ENCODE measurements at regions not wholly inside any gene's neighbourhood (a gene's known extent, or its start where the extent isn't known, plus 50 kb on each side); places are given as distances from the start of the nearest gene placed in this dataset.
A peak's percentile ranks its signal among the peaks of the same experiment; 100 is the strongest.

GRCh38 chr10:63901881-63902280 is 380.7 kb downstream of the REEP3 start:
- Histone ChIP-seq H3K27ac (ENCODE audit: low read depth, low read length) (no peak overlapping the region), H3K27me3 (ENCODE audit: insufficient read depth, low read length, poor library complexity) (no peaks in the 10 kb centered on the region), H2AK5ac (ENCODE audit: low read length) (no peak overlapping the region), H3K36me3 (ENCODE audit: control insufficient read depth, insufficient read depth, low read length) (no peaks in the 10 kb centered on the region), H3K23ac (ENCODE audit: low read length) (no peak overlapping the region), H3K79me1 (ENCODE audit: low read length) (no peaks in the 10 kb centered on the region), H2BK120ac (ENCODE audit: low read depth, low read length) (no peak overlapping the region), H4K8ac (ENCODE audit: low read depth, low read length) (no peak overlapping the region), H3K79me2 (ENCODE audit: control insufficient read depth, insufficient read depth, low read length) (no peaks in the 10 kb centered on the region), H3K4me1 (ENCODE audit: control insufficient read depth, low read depth, low read length) (no peaks in the 10 kb centered on the region), H3K4me2 (ENCODE audit: low read length) (no peak overlapping the region), H4K5ac (ENCODE audit: low read length) (no peak overlapping the region), H3K9ac (ENCODE audit: low read length) (no peak overlapping the region), H3K56ac (ENCODE audit: low read length) (no peak overlapping the region), H3K4ac (ENCODE audit: low read depth, low read length) (no peak overlapping the region), H2BK15ac (replicated peaks; ENCODE audit: low read depth) (no peak overlapping the region), H2BK5ac (ENCODE audit: low read length) (no peak overlapping the region), H3K4me3 (ENCODE audit: low read length) (no peak overlapping the region), H3K18ac (ENCODE audit: low read length) (no peak overlapping the region)
- DNase-seq: peak; percentile 14
- no CpG with 5 or more reads among the region's 6 CpGs for WGBS (ENCODE audit: extremely low coverage, insufficient coverage, low lambda C conversion rate)

DNA sequence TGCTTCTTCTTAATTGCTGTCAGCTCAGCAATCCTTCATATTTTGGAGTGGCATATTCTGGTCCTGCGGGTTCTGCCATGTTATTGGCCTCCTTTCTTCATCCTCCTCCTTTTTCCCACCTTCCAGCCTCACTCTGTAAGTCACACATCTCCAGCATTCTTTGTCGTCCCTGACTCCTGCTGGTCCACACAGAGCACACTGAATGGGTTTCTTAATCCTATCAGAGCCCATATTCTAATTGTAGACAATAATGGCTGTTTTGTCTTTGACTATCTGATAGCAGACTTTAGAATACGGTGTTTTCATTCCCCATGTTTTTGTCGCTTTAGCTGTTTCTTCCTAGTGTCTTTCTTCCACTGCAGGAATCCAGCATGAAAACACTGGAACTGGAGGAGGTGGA is 389.6 kb downstream of the REEP3 start:
- Histone ChIP-seq H3K9ac (ENCODE audit: low read length) (no peak overlapping the region), H3K18ac (ENCODE audit: low read length) (no peak overlapping the region), H3K4me1 (ENCODE audit: control insufficient read depth, low read depth, low read length) (no peaks in the 10 kb centered on the region), H4K8ac (ENCODE audit: low read depth, low read length) (no peak overlapping the region), H3K27me3 (ENCODE audit: insufficient read depth, low read length, poor library complexity) (no peaks in the 10 kb centered on the region), H3K23ac (ENCODE audit: low read length) (no peak overlapping the region), H3K4me2 (ENCODE audit: low read length) (no peak overlapping the region), H4K5ac (ENCODE audit: low read length) (no peak overlapping the region), H2BK5ac (ENCODE audit: low read length) (no peak overlapping the region), H3K4ac (ENCODE audit: low read depth, low read length) (no peak overlapping the region), H2AK5ac (ENCODE audit: low read length) (no peak overlapping the region), H3K36me3 (ENCODE audit: control insufficient read depth, insufficient read depth, low read length) (no peaks in the 10 kb centered on the region), H3K27ac (ENCODE audit: low read depth, low read length) (no peak overlapping the region), H3K4me3 (ENCODE audit: low read length) (no peak overlapping the region), H2BK120ac (ENCODE audit: low read depth, low read length) (no peak overlapping the region), H3K79me2 (ENCODE audit: control insufficient read depth, insufficient read depth, low read length) (no peaks in the 10 kb centered on the region), H2BK15ac (replicated peaks; ENCODE audit: low read depth) (no peak overlapping the region), H3K79me1 (ENCODE audit: low read length) (no peaks in the 10 kb centered on the region), H3K56ac (ENCODE audit: low read length) (no peak overlapping the region)
- peak; percentile 57 for DNase-seq
- no CpG with 5 or more reads among the region's 4 CpGs for WGBS (ENCODE audit: extremely low coverage, insufficient coverage, low lambda C conversion rate)

DNA sequence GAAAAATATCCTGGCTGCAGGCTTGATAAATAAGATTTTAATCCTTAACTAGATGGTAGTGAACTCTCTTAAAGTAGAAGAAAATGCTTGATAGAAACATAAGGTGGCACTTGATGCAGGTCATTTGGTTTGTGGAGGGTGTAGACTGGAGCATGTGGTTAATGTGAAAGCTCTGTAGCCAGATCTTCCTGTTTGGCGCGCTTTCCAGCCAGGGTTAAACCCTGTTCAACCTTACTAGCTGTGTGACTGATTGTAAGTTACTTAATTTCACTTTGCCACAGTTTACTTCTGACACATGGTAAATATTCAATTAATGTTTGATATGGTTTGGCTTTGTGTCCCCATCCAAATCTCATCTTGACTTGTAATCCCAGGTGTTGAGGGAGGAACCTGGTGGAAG is 394.0 kb downstream of the REEP3 start:
- no peaks in the 10 kb centered on the region for H3K79me2 ChIP-seq (ENCODE audit: control insufficient read depth, insufficient read depth, low read length)
- no peak overlapping the region for H3K23ac ChIP-seq (ENCODE audit: low read length)
- no peak overlapping the region for H4K5ac ChIP-seq (ENCODE audit: low read length)
- peaks cover 2% of the 10 kb centered on the region for H3K4me1 ChIP-seq (ENCODE audit: control insufficient read depth, low read depth, low read length)
- H3K9ac ChIP-seq (ENCODE audit: low read length): no peak overlapping the region
- no peak overlapping the region for H2AK5ac ChIP-seq (ENCODE audit: low read length)
- no peak overlapping the region for H3K18ac ChIP-seq (ENCODE audit: low read length)
- H3K27ac ChIP-seq (ENCODE audit: low read depth, low read length): no peak overlapping the region
- no peak overlapping the region for H3K4me2 ChIP-seq (ENCODE audit: low read length)
- no peak overlapping the region for H3K4me3 ChIP-seq (ENCODE audit: low read length)
- H3K27me3 ChIP-seq (ENCODE audit: insufficient read depth, low read length, poor library complexity): no peaks in the 10 kb centered on the region
- H4K8ac ChIP-seq (ENCODE audit: low read depth, low read length): no peak overlapping the region
- no peak overlapping the region for H3K4ac ChIP-seq (ENCODE audit: low read depth, low read length)
- no peak overlapping the region for H2BK120ac ChIP-seq (ENCODE audit: low read depth, low read length)
- H3K79me1 ChIP-seq (ENCODE audit: low read length): no peaks in the 10 kb centered on the region
- no peaks in the 10 kb centered on the region for H3K36me3 ChIP-seq (ENCODE audit: control insufficient read depth, insufficient read depth, low read length)
- H3K56ac ChIP-seq (ENCODE audit: low read length): no peak overlapping the region
- H2BK5ac ChIP-seq (ENCODE audit: low read length): no peak overlapping the region
- WGBS (ENCODE audit: extremely low coverage, insufficient coverage, low lambda C conversion rate): no CpG with 5 or more reads among the region's 2 CpGs
- no peak overlapping the region for H2BK15ac ChIP-seq (replicated peaks; ENCODE audit: low read depth)
- DNase-seq: no peak

DNA sequence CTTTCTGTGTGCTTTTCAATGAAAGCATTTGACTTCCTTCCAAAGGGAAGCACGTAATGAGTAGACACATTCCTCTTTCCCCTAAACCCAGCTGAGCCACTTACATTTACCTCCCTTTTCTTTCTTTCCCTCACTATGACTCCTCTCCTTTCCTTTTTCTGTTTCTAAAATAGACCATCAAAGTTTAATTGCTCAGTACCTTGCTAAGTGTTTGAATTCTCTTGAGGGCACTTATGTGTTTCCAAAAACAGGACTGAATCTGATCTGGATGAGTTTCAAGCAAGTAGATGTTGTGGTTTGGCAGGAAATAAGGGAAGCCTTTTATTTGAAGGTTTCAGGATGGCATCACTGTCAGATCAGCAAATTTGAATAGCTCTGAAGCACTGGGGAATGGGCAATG is 396.2 kb downstream of the REEP3 start:
- H3K79me1 ChIP-seq (ENCODE audit: low read length): no peaks in the 10 kb centered on the region
- H3K4ac ChIP-seq (ENCODE audit: low read depth, low read length): no peak overlapping the region
- no peak overlapping the region for H2AK5ac ChIP-seq (ENCODE audit: low read length)
- H2BK15ac ChIP-seq (replicated peaks; ENCODE audit: low read depth): no peak overlapping the region
- no peak overlapping the region for H2BK5ac ChIP-seq (ENCODE audit: low read length)
- H3K9ac ChIP-seq (ENCODE audit: low read length): no peak overlapping the region
- H3K23ac ChIP-seq (ENCODE audit: low read length): no peak overlapping the region
- no peak for DNase-seq
- no peak overlapping the region for H3K27ac ChIP-seq (ENCODE audit: low read depth, low read length)
- H3K4me3 ChIP-seq (ENCODE audit: low read length): no peak overlapping the region
- no CpG with 5 or more reads among the region's 1 CpG for WGBS (ENCODE audit: extremely low coverage, insufficient coverage, low lambda C conversion rate)
- H4K8ac ChIP-seq (ENCODE audit: low read depth, low read length): no peak overlapping the region
- H3K18ac ChIP-seq (ENCODE audit: low read length): no peak overlapping the region
- no peak overlapping the region for H2BK120ac ChIP-seq (ENCODE audit: low read depth, low read length)
- no peaks in the 10 kb centered on the region for H3K27me3 ChIP-seq (ENCODE audit: insufficient read depth, low read length, poor library complexity)
- no peak overlapping the region for H4K5ac ChIP-seq (ENCODE audit: low read length)
- no peak overlapping the region for H3K56ac ChIP-seq (ENCODE audit: low read length)
- H3K36me3 ChIP-seq (ENCODE audit: control insufficient read depth, insufficient read depth, low read length): no peaks in the 10 kb centered on the region
- H3K79me2 ChIP-seq (ENCODE audit: control insufficient read depth, insufficient read depth, low read length): no peaks in the 10 kb centered on the region
- peaks cover 3% of the 10 kb centered on the region for H3K4me1 ChIP-seq (ENCODE audit: control insufficient read depth, low read depth, low read length)
- H3K4me2 ChIP-seq (ENCODE audit: low read length): no peak overlapping the region

DNA sequence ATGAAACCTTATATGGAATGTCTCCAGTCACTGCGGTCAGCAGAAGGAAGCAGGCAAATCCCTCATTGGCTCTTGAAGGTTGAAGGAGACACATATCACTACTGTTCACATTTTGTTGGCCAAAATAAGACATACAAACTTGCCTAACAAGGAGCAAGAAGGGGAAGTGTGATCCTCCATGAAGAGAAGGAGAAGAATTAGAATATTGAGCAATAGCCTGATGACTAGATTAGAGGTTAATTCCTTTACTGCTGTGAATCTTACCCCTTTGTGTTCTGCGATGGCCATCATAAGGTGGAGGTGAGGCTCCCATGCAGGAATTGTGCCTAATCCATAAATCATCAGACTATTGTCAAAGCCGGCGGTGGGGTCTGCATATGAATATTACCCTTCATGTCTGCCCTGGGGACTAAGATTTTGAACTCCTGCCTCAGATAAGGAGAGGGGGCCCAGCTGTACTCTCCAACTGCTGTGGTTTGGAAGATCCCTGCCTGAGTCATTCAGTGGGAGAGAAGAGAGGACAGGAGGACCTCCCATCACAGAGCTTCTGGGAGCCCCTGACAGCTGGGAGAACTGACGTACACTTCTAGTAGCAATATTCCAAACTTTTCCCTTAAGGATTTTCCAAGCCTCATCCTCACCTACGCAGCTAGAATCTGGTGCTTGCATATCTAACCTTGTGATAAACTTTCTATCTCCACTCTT is 398.5 kb downstream of the REEP3 start:
- Histone ChIP-seq H2BK5ac (ENCODE audit: low read length) (no peak overlapping the region), H2AK5ac (ENCODE audit: low read length) (no peak overlapping the region), H4K5ac (ENCODE audit: low read length) (no peak overlapping the region), H3K79me2 (ENCODE audit: control insufficient read depth, insufficient read depth, low read length) (no peaks in the 10 kb centered on the region), H3K27ac (ENCODE audit: low read depth, low read length) (no peak overlapping the region), H3K9ac (ENCODE audit: low read length) (no peak overlapping the region), H3K23ac (ENCODE audit: low read length) (no peak overlapping the region), H3K4me2 (ENCODE audit: low read length) (no peak overlapping the region), H3K79me1 (ENCODE audit: low read length) (no peaks in the 10 kb centered on the region), H3K56ac (ENCODE audit: low read length) (no peak overlapping the region), H3K27me3 (ENCODE audit: insufficient read depth, low read length, poor library complexity) (no peaks in the 10 kb centered on the region), H3K4me3 (ENCODE audit: low read length) (no peak overlapping the region), H3K4me1 (ENCODE audit: control insufficient read depth, low read depth, low read length) (peaks cover 3% of the 10 kb centered on the region), H3K18ac (ENCODE audit: low read length) (no peak overlapping the region), H4K8ac (ENCODE audit: low read depth, low read length) (no peak overlapping the region), H2BK120ac (ENCODE audit: low read depth, low read length) (no peak overlapping the region), H2BK15ac (replicated peaks; ENCODE audit: low read depth) (no peak overlapping the region), H3K36me3 (ENCODE audit: control insufficient read depth, insufficient read depth, low read length) (no peaks in the 10 kb centered on the region), H3K4ac (ENCODE audit: low read depth, low read length) (no peak overlapping the region)
- DNase-seq: no peak
- WGBS (ENCODE audit: extremely low coverage, insufficient coverage, low lambda C conversion rate): no CpG with 5 or more reads among the region's 6 CpGs

DNA sequence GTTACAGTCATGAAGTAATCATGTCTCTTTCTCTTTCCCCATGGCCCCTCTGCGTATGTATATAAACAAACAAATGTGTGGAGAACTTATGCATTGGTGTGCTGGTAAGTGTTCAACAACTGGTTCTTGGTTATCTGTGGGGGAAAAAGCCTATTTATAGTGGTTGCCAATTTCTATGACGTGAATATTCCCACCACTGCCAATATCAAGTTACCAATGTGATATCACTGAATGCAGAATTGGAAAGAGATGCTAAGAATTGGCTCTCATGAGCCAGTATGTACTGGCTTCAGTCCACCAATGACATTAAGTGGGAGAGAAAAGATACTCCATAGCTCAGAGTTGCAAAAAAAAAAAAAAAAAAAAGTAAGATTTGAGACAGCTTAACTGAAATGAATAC is 399.7 kb downstream of the REEP3 start:
- DNase-seq: no peak
- Histone ChIP-seq H3K18ac (ENCODE audit: low read length) (no peak overlapping the region), H3K4me1 (ENCODE audit: control insufficient read depth, low read depth, low read length) (peaks cover 3% of the 10 kb centered on the region), H3K27ac (ENCODE audit: low read depth, low read length) (no peak overlapping the region), H3K36me3 (ENCODE audit: control insufficient read depth, insufficient read depth, low read length) (no peaks in the 10 kb centered on the region), H2BK15ac (replicated peaks; ENCODE audit: low read depth) (no peak overlapping the region), H2BK120ac (ENCODE audit: low read depth, low read length) (no peak overlapping the region), H2BK5ac (ENCODE audit: low read length) (no peak overlapping the region), H3K23ac (ENCODE audit: low read length) (no peak overlapping the region), H4K5ac (ENCODE audit: low read length) (no peak overlapping the region), H3K79me1 (ENCODE audit: low read length) (no peaks in the 10 kb centered on the region), H3K4me2 (ENCODE audit: low read length) (no peak overlapping the region), H3K79me2 (ENCODE audit: control insufficient read depth, insufficient read depth, low read length) (no peaks in the 10 kb centered on the region), H4K8ac (ENCODE audit: low read depth, low read length) (no peak overlapping the region), H3K56ac (ENCODE audit: low read length) (no peak overlapping the region), H3K4me3 (ENCODE audit: low read length) (no peak overlapping the region), H3K4ac (ENCODE audit: low read depth, low read length) (no peak overlapping the region), H3K27me3 (ENCODE audit: insufficient read depth, low read length, poor library complexity) (no peaks in the 10 kb centered on the region), H3K9ac (ENCODE audit: low read length) (no peak overlapping the region), H2AK5ac (ENCODE audit: low read length) (no peak overlapping the region)
- WGBS (ENCODE audit: extremely low coverage, insufficient coverage, low lambda C conversion rate): no CpG with 5 or more reads among the region's 2 CpGs

Measured in mesendoderm (in vitro differentiated cells).